Astrocyte (in vitro differentiated cells and primary cell): ENCODE measurements at regions not wholly inside any gene's neighbourhood (a gene's known extent, or its start where the extent isn't known, plus 50 kb on each side); places are given as distances from the start of the nearest gene placed in this dataset.

ENCODE experiments used
- DNase-seq: peaks from one replicate; pipeline ENCODE4 v3.0.0-alpha.2; 2010; ENCODE audit warnings: low read depth
- FAIRE-seq: peaks from 2 replicates; lab custom pipeline; 2011; peaks lifted over from hg19 to GRCh38; lab: Jason Lieb, UNC
- H2AFZ ChIP-seq: 2 replicates; pipeline ENCODE4 v1.6.0; 2012; ENCODE audit warnings: low read depth, low read length, inconsistent platforms
- H3K27ac ChIP-seq: 2 replicates; pipeline ENCODE4 v1.5.1; 2011; ENCODE audit warnings: low read depth, low read length, inconsistent platforms
- H3K27me3 ChIP-seq: 2 replicates; pipeline ENCODE4 v1.6.0; 2011; ENCODE audit warnings: low read length, inconsistent platforms; ENCODE audit not compliant: insufficient read depth
- H3K36me3 ChIP-seq: 2 replicates; pipeline ENCODE4 v1.5.1; 2011; ENCODE audit warnings: low read length, inconsistent platforms; ENCODE audit not compliant: insufficient read depth
- H3K4me1 ChIP-seq: 2 replicates; pipeline ENCODE4 v1.5.1; 2011; ENCODE audit warnings: low read length, inconsistent platforms; ENCODE audit not compliant: insufficient read depth
- H3K4me2 ChIP-seq: 2 replicates; pipeline ENCODE4 v1.6.0; 2012; ENCODE audit warnings: low read length, inconsistent platforms
- H3K4me3 ChIP-seq: 2 replicates; pipeline ENCODE4 v1.5.1; 2011; ENCODE audit warnings: low read depth, mild to moderate bottlenecking, low read length, inconsistent platforms; ENCODE audit not compliant: insufficient read depth
- H3K79me2 ChIP-seq: 2 replicates; pipeline ENCODE4 v1.6.0; 2012; ENCODE audit warnings: mild to moderate bottlenecking, low read length, inconsistent platforms; ENCODE audit not compliant: insufficient read depth
- H3K9ac ChIP-seq: 2 replicates; pipeline ENCODE4 v1.6.0; 2012; ENCODE audit warnings: mild to moderate bottlenecking, low read length, inconsistent platforms
- H3K9me3 ChIP-seq: 2 replicates; pipeline ENCODE4 v1.5.1; 2012; ENCODE audit warnings: low read depth, mild to moderate bottlenecking, low read length, inconsistent platforms; ENCODE audit not compliant: insufficient read depth
- H4K20me1 ChIP-seq: 2 replicates; pipeline ENCODE4 v1.6.0; 2012; ENCODE audit warnings: low read length, inconsistent platforms; ENCODE audit not compliant: insufficient read depth
- H3K27ac Mint-ChIP-seq: one replicate; pipeline ENCODE4 v1.8.0; 2021; ENCODE audit warnings: mild to moderate bottlenecking, mixed read lengths; ENCODE audit not compliant: unreplicated experiment
- H3K27me3 Mint-ChIP-seq: one replicate; pipeline ENCODE4 v1.8.0; 2021; ENCODE audit warnings: low read depth, mixed read lengths; ENCODE audit not compliant: unreplicated experiment
- H3K36me3 Mint-ChIP-seq: one replicate; pipeline ENCODE4 v1.8.0; 2021; ENCODE audit warnings: low read depth, mixed read lengths; ENCODE audit not compliant: unreplicated experiment
- H3K4me1 Mint-ChIP-seq: one replicate; pipeline ENCODE4 v1.8.0; 2021; ENCODE audit warnings: low read depth, mixed read lengths; ENCODE audit not compliant: unreplicated experiment
- H3K4me3 Mint-ChIP-seq: one replicate; pipeline ENCODE4 v1.8.0; 2021; ENCODE audit warnings: mild to moderate bottlenecking, moderate library complexity, mixed read lengths; ENCODE audit not compliant: unreplicated experiment
- H3K9me3 Mint-ChIP-seq: one replicate; pipeline ENCODE4 v1.8.0; 2021; ENCODE audit warnings: mild to moderate bottlenecking, mixed read lengths; ENCODE audit not compliant: unreplicated experiment
- EZH2 ChIP-seq: IDR thresholded peaks from 2 replicates; pipeline ENCODE4 v1.6.1; 2012; ENCODE audit warnings: mild to moderate bottlenecking, low read length, inconsistent platforms; ENCODE audit not compliant: insufficient read depth
- TF ChIP-seq, protein P1 (sequence below): IDR thresholded peaks from 2 replicates; pipeline ENCODE4 v1.5.1; 2011; ENCODE audit warnings: low read depth, mild to moderate bottlenecking, inconsistent platforms, low read length, moderate library complexity; ENCODE audit not compliant: insufficient read depth

GRCh38 chr13:60700994-60701393 is 304.0 kb downstream of the TDRD3 start:
- Mint-ChIP-seq H3K9me3 (no peaks in the 10 kb centered on the region), H3K27ac (no peak overlapping the region), H3K4me1 (no peaks in the 10 kb centered on the region), H3K4me3 (no peak overlapping the region), H3K36me3 (no peaks in the 10 kb centered on the region), H3K27me3 (no peaks in the 10 kb centered on the region)
- H3K4me2 ChIP-seq: no peak overlapping the region
- H3K36me3 ChIP-seq: no peaks in the 10 kb centered on the region
- no peak overlapping the region for H3K4me3 ChIP-seq
- H4K20me1 ChIP-seq: no peaks in the 10 kb centered on the region
- H3K9ac ChIP-seq: no peak overlapping the region
- H3K4me1 ChIP-seq: no peaks in the 10 kb centered on the region
- TF ChIP-seq, protein P1, sequence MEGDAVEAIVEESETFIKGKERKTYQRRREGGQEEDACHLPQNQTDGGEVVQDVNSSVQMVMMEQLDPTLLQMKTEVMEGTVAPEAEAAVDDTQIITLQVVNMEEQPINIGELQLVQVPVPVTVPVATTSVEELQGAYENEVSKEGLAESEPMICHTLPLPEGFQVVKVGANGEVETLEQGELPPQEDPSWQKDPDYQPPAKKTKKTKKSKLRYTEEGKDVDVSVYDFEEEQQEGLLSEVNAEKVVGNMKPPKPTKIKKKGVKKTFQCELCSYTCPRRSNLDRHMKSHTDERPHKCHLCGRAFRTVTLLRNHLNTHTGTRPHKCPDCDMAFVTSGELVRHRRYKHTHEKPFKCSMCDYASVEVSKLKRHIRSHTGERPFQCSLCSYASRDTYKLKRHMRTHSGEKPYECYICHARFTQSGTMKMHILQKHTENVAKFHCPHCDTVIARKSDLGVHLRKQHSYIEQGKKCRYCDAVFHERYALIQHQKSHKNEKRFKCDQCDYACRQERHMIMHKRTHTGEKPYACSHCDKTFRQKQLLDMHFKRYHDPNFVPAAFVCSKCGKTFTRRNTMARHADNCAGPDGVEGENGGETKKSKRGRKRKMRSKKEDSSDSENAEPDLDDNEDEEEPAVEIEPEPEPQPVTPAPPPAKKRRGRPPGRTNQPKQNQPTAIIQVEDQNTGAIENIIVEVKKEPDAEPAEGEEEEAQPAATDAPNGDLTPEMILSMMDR: no peak
- TF ChIP-seq EZH2: no peak
- DNase-seq: no peak
- H3K27me3 ChIP-seq: no peaks in the 10 kb centered on the region
- no peak overlapping the region for H2AFZ ChIP-seq
- no peak overlapping the region for H3K27ac ChIP-seq
- no peaks in the 10 kb centered on the region for H3K79me2 ChIP-seq
- no peak for FAIRE-seq
- no peaks in the 10 kb centered on the region for H3K9me3 ChIP-seq

GRCh38 chr13:60699636-60700035 is 302.6 kb downstream of the TDRD3 start:
- no peaks in the 10 kb centered on the region for H3K9me3 ChIP-seq
- H3K36me3 Mint-ChIP-seq: no peaks in the 10 kb centered on the region
- H3K27me3 ChIP-seq: no peaks in the 10 kb centered on the region
- no peak overlapping the region for H2AFZ ChIP-seq
- H3K4me3 Mint-ChIP-seq: no peak overlapping the region
- FAIRE-seq (no peak), DNase-seq (no peak)
- H3K27me3 Mint-ChIP-seq: no peaks in the 10 kb centered on the region
- no peaks in the 10 kb centered on the region for H3K4me1 ChIP-seq
- no peak overlapping the region for H3K27ac ChIP-seq
- no peak for TF ChIP-seq EZH2
- TF ChIP-seq, protein P1: no peak
- H3K36me3 ChIP-seq: no peaks in the 10 kb centered on the region
- H3K9ac ChIP-seq: no peak overlapping the region
- no peaks in the 10 kb centered on the region for H3K79me2 ChIP-seq
- no peak overlapping the region for H3K27ac Mint-ChIP-seq
- no peaks in the 10 kb centered on the region for H4K20me1 ChIP-seq
- no peak overlapping the region for H3K4me2 ChIP-seq
- no peaks in the 10 kb centered on the region for H3K4me1 Mint-ChIP-seq
- no peak overlapping the region for H3K4me3 ChIP-seq
- H3K9me3 Mint-ChIP-seq: no peaks in the 10 kb centered on the region

GRCh38 chr13:60696602-60697001 is 299.6 kb downstream of the TDRD3 start:
- Mint-ChIP-seq H3K4me3 (no peak overlapping the region), H3K27ac (no peak overlapping the region), H3K36me3 (no peaks in the 10 kb centered on the region), H3K9me3 (no peaks in the 10 kb centered on the region), H3K27me3 (no peaks in the 10 kb centered on the region), H3K4me1 (no peaks in the 10 kb centered on the region)
- H2AFZ ChIP-seq: no peak overlapping the region
- H4K20me1 ChIP-seq: no peaks in the 10 kb centered on the region
- no peak for FAIRE-seq
- no peak overlapping the region for H3K4me2 ChIP-seq
- DNase-seq: no peak
- H3K4me3 ChIP-seq: no peak overlapping the region
- H3K79me2 ChIP-seq: no peaks in the 10 kb centered on the region
- H3K27me3 ChIP-seq: no peaks in the 10 kb centered on the region
- H3K9me3 ChIP-seq: no peaks in the 10 kb centered on the region
- H3K4me1 ChIP-seq: no peaks in the 10 kb centered on the region
- no peak overlapping the region for H3K9ac ChIP-seq
- H3K27ac ChIP-seq: no peak overlapping the region
- TF ChIP-seq, protein P1: no peak
- no peak for TF ChIP-seq EZH2
- H3K36me3 ChIP-seq: no peaks in the 10 kb centered on the region
